ENCODE measurements at regions not wholly inside any gene's neighbourhood (a gene's known extent, or its start where the extent isn't known, plus 50 kb on each side); places are given as distances from the start of the nearest gene placed in this dataset.

GRCh38 chr5:5899716-5900115, 477.2 kb downstream of the ICE1 start:
- H3K36me3 ChIP-seq (ENCODE audit: insufficient read depth, low read length): no peaks in the 10 kb centered on the region
- TF ChIP-seq MXI1 (conservative IDR thresholded peaks at IDR 0.05; ENCODE audit: poor library complexity, severe bottlenecking) (no peak), TAF1 (IDR thresholded peaks at IDR 0.05; ENCODE audit: low read depth) (no peak), EZH2 (IDR thresholded peaks at IDR 0.05; ENCODE audit: borderline replicate concordance, insufficient read depth, low read length, poor library complexity, severe bottlenecking) (no peak), REST (IDR thresholded peaks at IDR 0.05; ENCODE audit: borderline replicate concordance) (no peak), POLR2AphosphoS5 (IDR thresholded peaks at IDR 0.05) (no peak), CTCF (IDR thresholded peaks at IDR 0.05; ENCODE audit: poor library complexity, severe bottlenecking) (no peak), SMC3 (conservative IDR thresholded peaks at IDR 0.05; ENCODE audit: poor library complexity) (no peak), RAD21 (conservative IDR thresholded peaks at IDR 0.05) (no peak), EP300 (conservative IDR thresholded peaks at IDR 0.05; ENCODE audit: poor library complexity, severe bottlenecking) (no peak)
- no peak overlapping the region for H3K9ac ChIP-seq (ENCODE audit: low read length)
- H4K20me1 ChIP-seq (ENCODE audit: insufficient read depth): no peaks in the 10 kb centered on the region
- no peaks in the 10 kb centered on the region for H3K27me3 ChIP-seq (ENCODE audit: insufficient read depth, low read depth, low read length)
- no peaks in the 10 kb centered on the region for H3K79me2 ChIP-seq (replicated peaks; ENCODE audit: insufficient read depth, low read length)
- H3K9me3 ChIP-seq (ENCODE audit: low read length): no peaks in the 10 kb centered on the region
- no peaks in the 10 kb centered on the region for H3F3A ChIP-seq (ENCODE audit: insufficient read depth, low read length, poor library complexity, severe bottlenecking)
- H3K4me3 ChIP-seq (ENCODE audit: low read length): no peak overlapping the region
- H3K9me2 ChIP-seq (ENCODE audit: insufficient read depth, low read length): no peaks in the 10 kb centered on the region
- H3K4me2 ChIP-seq (ENCODE audit: low read length): no peak overlapping the region
- H2AFZ ChIP-seq (ENCODE audit: low read depth, low read length): no peak overlapping the region
- H3K27ac ChIP-seq (ENCODE audit: low read length): peak overlapping the region; percentile 38

- Histone ChIP-seq H3K4me3 (ENCODE audit: low read length) (no peak overlapping the region), H3K27ac (ENCODE audit: low read length) (no peak overlapping the region), H4K20me1 (ENCODE audit: insufficient read depth) (no peaks in the 10 kb centered on the region), H3K36me3 (ENCODE audit: insufficient read depth, low read length) (no peaks in the 10 kb centered on the region), H3K9ac (ENCODE audit: low read length) (no peak overlapping the region), H3K27me3 (ENCODE audit: insufficient read depth, low read depth, low read length) (no peaks in the 10 kb centered on the region), H3F3A (ENCODE audit: insufficient read depth, low read length, poor library complexity, severe bottlenecking) (no peaks in the 10 kb centered on the region), H2AFZ (ENCODE audit: low read depth, low read length) (no peak overlapping the region), H3K79me2 (replicated peaks; ENCODE audit: insufficient read depth, low read length) (no peaks in the 10 kb centered on the region), H3K4me2 (ENCODE audit: low read length) (no peak overlapping the region), H3K9me2 (ENCODE audit: insufficient read depth, low read length) (no peaks in the 10 kb centered on the region), H3K9me3 (ENCODE audit: low read length) (no peaks in the 10 kb centered on the region)
- TF ChIP-seq REST (IDR thresholded peaks at IDR 0.05; ENCODE audit: borderline replicate concordance) (no peak), EP300 (conservative IDR thresholded peaks at IDR 0.05; ENCODE audit: poor library complexity, severe bottlenecking) (peak; percentile 25), TAF1 (IDR thresholded peaks at IDR 0.05; ENCODE audit: low read depth) (no peak), RAD21 (conservative IDR thresholded peaks at IDR 0.05) (no peak)
Observed at GRCh38 chr5:5888284-5888683, 465.8 kb downstream of the ICE1 start.

Data from neural cell (in vitro differentiated cells).